HepG2 (cell line): ENCODE measurements at regions not wholly inside any gene's neighbourhood (a gene's known extent, or its start where the extent isn't known, plus 50 kb on each side); places are given as distances from the start of the nearest gene placed in this dataset.

Source experiments
- ATAC-seq: fragments of 200-7000 bp; cut with Tn5 transposase; 3 replicates; pipeline ENCODE4 v1.9.1; 2020; ENCODE audit warnings: mild to moderate bottlenecking, moderate library complexity
- BruUV-seq: library from RNA; stranded (reverse); fragments of 400-500 nt; replicated peaks from 2 replicates; lab custom pipeline; 2021; lab: Mats Ljungman, UMichigan
- CTCF ChIA-PET: fragments of 300-600 bp; formaldehyde crosslinking; extraction: SDS; loops from one replicate; lab custom pipeline; 2021; ENCODE audit warnings: low total read pairs, inconsistent platforms, low intra/inter-chr PET ratio; lab: Yijun Ruan, JAX
- POLR2A ChIA-PET: fragments of 350-600 bp; sonication (Branson Sonifier 250); formaldehyde crosslinking; loops from one replicate; lab custom pipeline; 2020; ENCODE audit warnings: antibody characterized with exemption, inconsistent platforms; lab: Yijun Ruan, JAX
- DNase-seq: peaks from one replicate; pipeline ENCODE4 v3.0.0-alpha.2; 2015; ENCODE audit warnings: low spot score
- FAIRE-seq: peaks from 3 replicates; lab custom pipeline; 2011; peaks lifted over from hg19 to GRCh38; lab: Jason Lieb, UNC
- H2AFZ ChIP-seq: one replicate; pipeline ENCODE4 v1.6.1; 2011; ENCODE audit warnings: low read length, inconsistent platforms
- H3K27ac ChIP-seq: fragments of 300-600 bp; 3 replicates; pipeline ENCODE4 v1.8.0; 2011; ENCODE audit warnings: mixed run types, mild to moderate bottlenecking, mixed read lengths, low read length, inconsistent platforms; ENCODE audit not compliant: insufficient read depth; ENCODE audit errors: extremely low read length
- H3K27me3 ChIP-seq, 2 experiments: fragments of 200-600 bp in 1 of 2; 2 replicates in 1 of 2; 3 replicates in 1 of 2; pipeline versions ENCODE4 v1.6.0 to v1.8.0; 2011; ENCODE audit warnings: low read length in 2 of 2, mild to moderate bottlenecking in 2 of 2, moderate library complexity in 2 of 2, inconsistent platforms in 1 of 2; ENCODE audit not compliant: insufficient read depth in 2 of 2, control insufficient read depth in 1 of 2
- H3K36me3 ChIP-seq, 2 experiments: fragments of 200-600 bp in 1 of 2; replicated peaks in 1 of 2; 2 replicates in 1 of 2; 3 replicates in 1 of 2; pipeline versions ENCODE4 v1.5.1 to v1.8.0; 2011; ENCODE audit warnings: low read length in 2 of 2, inconsistent platforms in 1 of 2; ENCODE audit not compliant: insufficient read depth in 2 of 2, control insufficient read depth in 1 of 2
- H3K4me1 ChIP-seq: 2 replicates; pipeline ENCODE4 v1.5.1; 2012; ENCODE audit warnings: low read length, inconsistent platforms; ENCODE audit not compliant: insufficient read depth
- H3K4me2 ChIP-seq: 2 replicates; pipeline ENCODE4 v1.6.0; 2011; ENCODE audit warnings: low read depth, low read length, inconsistent platforms
- H3K4me3 ChIP-seq, 3 experiments: fragments of 200-600 bp in 1 of 3; sonication (generic), shearing (Covaris generic) in 1 of 3; replicated peaks in 1 of 3; 2 replicates each; pipeline ENCODE4 v1.5.1; 2011 to 2016; ENCODE audit warnings: low read length in 3 of 3, inconsistent platforms in 2 of 3, low read depth in 2 of 3, mild to moderate bottlenecking in 2 of 3, control low read depth in 1 of 3, mixed read lengths in 1 of 3; ENCODE audit not compliant: insufficient read depth in 1 of 3
- H3K79me2 ChIP-seq: one replicate; pipeline ENCODE4 v1.6.1; 2011; ENCODE audit warnings: low read length, inconsistent platforms; ENCODE audit not compliant: insufficient read depth
- H3K9ac ChIP-seq: 2 replicates; pipeline ENCODE4 v1.6.0; 2011; ENCODE audit warnings: mild to moderate bottlenecking, low read depth, low read length, inconsistent platforms; ENCODE audit not compliant: insufficient read depth
- H3K9me3 ChIP-seq: 2 replicates; pipeline ENCODE4 v1.5.1; 2012; ENCODE audit warnings: mild to moderate bottlenecking, low read length
- H4K20me1 ChIP-seq: 2 replicates; pipeline ENCODE4 v1.6.0; 2011; ENCODE audit warnings: inconsistent platforms, mild to moderate bottlenecking, low read length, moderate library complexity; ENCODE audit not compliant: insufficient read depth
- ESRRA ChIP-seq: sonication (generic); formaldehyde crosslinking; IDR thresholded peaks from 2 replicates; pipeline ENCODE4 v1.5.1; 2020; ENCODE audit warnings: mild to moderate bottlenecking, low read depth, missing genetic modification reagents
- FLYWCH1 ChIP-seq: sonication (generic); formaldehyde crosslinking; IDR thresholded peaks from 2 replicates; pipeline ENCODE4 v1.8.1; 2023; ENCODE audit warnings: mild to moderate bottlenecking, missing genetic modification reagents
- HOXD1 ChIP-seq: sonication (generic); formaldehyde crosslinking; IDR thresholded peaks from 2 replicates; pipeline ENCODE4 v1.5.0; 2020; ENCODE audit warnings: missing genetic modification reagents
- NR1H2 ChIP-seq: sonication (generic); formaldehyde crosslinking; IDR thresholded peaks from 2 replicates; pipeline ENCODE4 v1.8.1; 2022; ENCODE audit warnings: low read depth, missing genetic modification reagents, borderline replicate concordance
- PPARG ChIP-seq: conservative IDR thresholded peaks from 2 replicates; pipeline ENCODE4 v1.6.1; 2016; ENCODE audit warnings: missing biosample characterization, missing genetic modification reagents
- ZFP36 ChIP-seq: fragments of 150-350 bp; IDR thresholded peaks from 2 replicates; pipeline ENCODE4 v1.6.1; 2018; ENCODE audit warnings: borderline replicate concordance, low read length, low read depth; ENCODE audit not compliant: partially characterized antibody
- ZNF333 ChIP-seq: sonication (generic); formaldehyde crosslinking; IDR thresholded peaks from 2 replicates; pipeline ENCODE4 v1.4.0; 2020; ENCODE audit warnings: mild to moderate bottlenecking, missing genetic modification reagents, borderline replicate concordance
- WGBS: methylation state at CpG from one replicate; pipeline ENCODE4 v1.1.6; 2017; ENCODE audit warnings: low lambda C conversion rate; 5-methylcytosine and 5-hydroxymethylcytosine counted together
- in situ Hi-C: cut with HindIII; loops from 2 replicates; pipeline ENCODE4 v1.10.0; 2017; ENCODE audit warnings: low pct_unique_long_range_greater_than_20kb; ENCODE audit not compliant: extremely low pct_ligation_motif_present
- intact Hi-C: fragments of 100-400 bp; cut with micrococcal nuclease; formaldehyde crosslinking; loops from one replicate; pipeline ENCODE4 v1.10.0; 2022; ENCODE audit not compliant: unreplicated experiment
- TF ChIP-seq, protein P1 (sequence below): IDR thresholded peaks from 2 replicates; pipeline ENCODE4 v1.6.1; 2018; ENCODE audit warnings: missing genetic modification reagents, mild to moderate bottlenecking, missing compliant biosample characterization
- TF ChIP-seq, protein P2 (sequence below): sonication (generic); IDR thresholded peaks from 2 replicates; pipeline ENCODE4 v1.6.1; 2016; ENCODE audit warnings: low read depth, borderline replicate concordance
- TF ChIP-seq, protein P3 (sequence below): sonication (generic); formaldehyde crosslinking; IDR thresholded peaks from 2 replicates; pipeline ENCODE4 v1.4.0; 2020; ENCODE audit warnings: missing genetic modification reagents

DNA sequence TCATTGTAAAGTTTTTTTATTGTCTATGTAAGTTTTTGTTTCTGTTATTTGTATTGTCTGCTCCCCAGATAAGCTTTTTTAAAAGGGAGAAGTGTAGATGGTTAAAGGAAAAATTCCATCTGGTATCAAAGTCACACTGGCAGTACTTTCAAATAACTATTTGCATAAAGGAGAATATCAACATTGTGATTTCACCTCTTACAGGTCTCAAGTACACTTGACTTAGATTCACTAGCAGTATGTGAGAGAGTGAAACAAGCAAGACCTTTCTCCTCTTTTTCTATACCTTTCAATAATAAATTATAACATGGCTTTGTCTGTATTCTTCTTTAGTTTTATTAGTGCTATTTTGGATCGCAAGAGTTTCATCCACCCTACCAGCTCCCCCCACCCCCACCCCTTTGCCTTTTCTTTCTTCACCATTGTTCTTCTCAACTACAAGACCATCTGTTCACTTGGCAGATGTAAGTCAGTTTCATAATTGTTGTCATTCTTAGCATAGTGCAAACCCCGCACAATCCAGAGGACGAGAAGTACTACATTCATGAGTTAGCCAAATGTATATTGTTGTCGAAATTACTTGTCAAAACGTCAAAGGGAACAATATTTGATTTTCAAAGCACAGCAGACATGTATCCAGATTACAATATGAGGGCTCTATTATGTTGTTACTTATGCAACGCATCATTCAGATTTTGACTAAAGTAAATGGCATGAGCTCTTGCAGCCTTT lies 602.7 kb upstream of the FLRT2 start:
- no peaks in the 10 kb centered on the region for H3K27me3 ChIP-seq
- ChIA-PET POLR2A (no interaction called here), CTCF (no interaction called here)
- no peak for ATAC-seq
- H3K79me2 ChIP-seq = no peaks in the 10 kb centered on the region
- BruUV-seq = no TSS peak
- H3K27ac ChIP-seq = no peak overlapping the region
- FAIRE-seq = no peak
- in situ Hi-C loops (no loop called here), intact Hi-C loops (no loop called here)
- 3% methylated on average over 6 of the region's 6 CpGs for WGBS
- no peaks in the 10 kb centered on the region for H4K20me1 ChIP-seq
- H3K9me3 ChIP-seq = peaks cover 89% of the 10 kb centered on the region
- TF ChIP-seq ZFP36 = no peak
- TF ChIP-seq FLYWCH1 (CRISPR knock-in tag) = no peak
- TF ChIP-seq, protein P1, sequence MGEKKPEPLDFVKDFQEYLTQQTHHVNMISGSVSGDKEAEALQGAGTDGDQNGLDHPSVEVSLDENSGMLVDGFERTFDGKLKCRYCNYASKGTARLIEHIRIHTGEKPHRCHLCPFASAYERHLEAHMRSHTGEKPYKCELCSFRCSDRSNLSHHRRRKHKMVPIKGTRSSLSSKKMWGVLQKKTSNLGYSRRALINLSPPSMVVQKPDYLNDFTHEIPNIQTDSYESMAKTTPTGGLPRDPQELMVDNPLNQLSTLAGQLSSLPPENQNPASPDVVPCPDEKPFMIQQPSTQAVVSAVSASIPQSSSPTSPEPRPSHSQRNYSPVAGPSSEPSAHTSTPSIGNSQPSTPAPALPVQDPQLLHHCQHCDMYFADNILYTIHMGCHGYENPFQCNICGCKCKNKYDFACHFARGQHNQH = no peak
- TF ChIP-seq ESRRA = no peak
- no peak for TF ChIP-seq PPARG (CRISPR knock-in tag)
- TF ChIP-seq, protein P2, sequence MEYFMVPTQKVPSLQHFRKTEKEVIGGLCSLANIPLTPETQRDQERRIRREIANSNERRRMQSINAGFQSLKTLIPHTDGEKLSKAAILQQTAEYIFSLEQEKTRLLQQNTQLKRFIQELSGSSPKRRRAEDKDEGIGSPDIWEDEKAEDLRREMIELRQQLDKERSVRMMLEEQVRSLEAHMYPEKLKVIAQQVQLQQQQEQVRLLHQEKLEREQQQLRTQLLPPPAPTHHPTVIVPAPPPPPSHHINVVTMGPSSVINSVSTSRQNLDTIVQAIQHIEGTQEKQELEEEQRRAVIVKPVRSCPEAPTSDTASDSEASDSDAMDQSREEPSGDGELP = no peak
- TF ChIP-seq NR1H2 (CRISPR knock-in tag) = no peak
- TF ChIP-seq, protein P3, sequence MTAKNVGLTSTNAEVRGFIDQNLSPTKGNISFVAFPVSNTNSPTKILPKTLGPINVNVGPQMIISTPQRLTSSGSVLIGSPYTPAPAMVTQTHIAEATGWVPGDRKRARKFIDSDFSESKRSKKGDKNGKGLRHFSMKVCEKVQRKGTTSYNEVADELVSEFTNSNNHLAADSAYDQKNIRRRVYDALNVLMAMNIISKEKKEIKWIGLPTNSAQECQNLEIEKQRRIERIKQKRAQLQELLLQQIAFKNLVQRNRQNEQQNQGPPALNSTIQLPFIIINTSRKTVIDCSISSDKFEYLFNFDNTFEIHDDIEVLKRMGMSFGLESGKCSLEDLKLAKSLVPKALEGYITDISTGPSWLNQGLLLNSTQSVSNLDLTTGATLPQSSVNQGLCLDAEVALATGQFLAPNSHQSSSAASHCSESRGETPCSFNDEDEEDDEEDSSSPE = no peak
- no peak for TF ChIP-seq HOXD1 (CRISPR knock-in tag)
- no peak for TF ChIP-seq ZNF333 (CRISPR knock-in tag)
- no peaks in the 10 kb centered on the region for H3K36me3 ChIP-seq
- no peak for DNase-seq
- no peaks in the 10 kb centered on the region for H3K4me1 ChIP-seq
- no peak overlapping the region for H2AFZ ChIP-seq
- H3K9ac ChIP-seq = no peak overlapping the region
- no peak overlapping the region for H3K4me3 ChIP-seq
- no peak overlapping the region for H3K4me2 ChIP-seq
